GM23248 (cell line): ENCODE measurements at regions not wholly inside any gene's neighbourhood (a gene's known extent, or its start where the extent isn't known, plus 50 kb on each side); places are given as distances from the start of the nearest gene placed in this dataset.

Source experiments
- DNase-seq: peaks from one replicate; pipeline ENCODE4 v3.0.0-alpha.2; 2015
- H2AFZ ChIP-seq: fragments of 200-600 bp; sonication (generic); 2 replicates; pipeline ENCODE4 v1.6.1; 2016; ENCODE audit warnings: antibody characterized with exemption
- H3F3A ChIP-seq: fragments of 200-600 bp; sonication (generic); 2 replicates; pipeline ENCODE4 v1.6.1; 2016; ENCODE audit warnings: mild to moderate bottlenecking, antibody characterized with exemption, mixed run types; ENCODE audit not compliant: insufficient read depth
- H3K27ac ChIP-seq: fragments of 200-600 bp; sonication (generic); 2 replicates; pipeline ENCODE4 v1.5.1; 2016; ENCODE audit warnings: mild to moderate bottlenecking
- H3K27me3 ChIP-seq: fragments of 200-600 bp; sonication (generic); replicated peaks from 2 replicates; pipeline ENCODE4 v1.6.1; 2016; ENCODE audit warnings: mild to moderate bottlenecking; ENCODE audit not compliant: insufficient read depth
- H3K36me3 ChIP-seq: fragments of 200-600 bp; sonication (generic); 2 replicates; pipeline ENCODE4 v1.6.1; 2016; ENCODE audit warnings: low read depth, mild to moderate bottlenecking
- H3K4me1 ChIP-seq: fragments of 200-600 bp; sonication (generic); 2 replicates; pipeline ENCODE4 v1.6.1; 2016; ENCODE audit warnings: mild to moderate bottlenecking; ENCODE audit not compliant: insufficient read depth
- H3K4me2 ChIP-seq: fragments of 200-600 bp; sonication (generic); one replicate; pipeline ENCODE4 v1.6.1; 2016; ENCODE audit warnings: mild to moderate bottlenecking; ENCODE audit not compliant: unreplicated experiment
- H3K4me3 ChIP-seq: fragments of 200-600 bp; sonication (generic); 2 replicates; pipeline ENCODE4 v1.5.1; 2016; ENCODE audit warnings: mild to moderate bottlenecking
- H3K79me2 ChIP-seq: fragments of 200-600 bp; sonication (generic); 2 replicates; pipeline ENCODE4 v1.6.1; 2016; ENCODE audit warnings: mild to moderate bottlenecking; ENCODE audit not compliant: insufficient read depth
- H3K9ac ChIP-seq: fragments of 200-600 bp; sonication (generic); 2 replicates; pipeline ENCODE4 v1.6.1; 2016; ENCODE audit warnings: mild to moderate bottlenecking
- H3K9me2 ChIP-seq: fragments of 200-600 bp; sonication (generic); 2 replicates; pipeline ENCODE4 v1.6.1; 2016; ENCODE audit warnings: mixed run types, mild to moderate bottlenecking, moderate library complexity; ENCODE audit not compliant: insufficient read depth
- H3K9me3 ChIP-seq: fragments of 200-600 bp; sonication (generic); one replicate; pipeline ENCODE4 v1.6.1; 2017; ENCODE audit warnings: low read depth
- H4K20me1 ChIP-seq: fragments of 200-600 bp; sonication (generic); 2 replicates; pipeline ENCODE4 v1.6.0; 2016; ENCODE audit not compliant: insufficient read depth
- EZH2 ChIP-seq: fragments of 200-600 bp; sonication (generic); IDR thresholded peaks from 2 replicates; pipeline ENCODE4 v1.6.1; 2018; ENCODE audit warnings: antibody characterized with exemption, mild to moderate bottlenecking; ENCODE audit not compliant: insufficient read depth, poor library complexity, severe bottlenecking
- EZH2phosphoT487 ChIP-seq: fragments of 200-600 bp; sonication (generic); IDR thresholded peaks from 2 replicates; pipeline ENCODE4 v1.6.1; 2018; ENCODE audit warnings: antibody characterized with exemption, moderate library complexity, mild to moderate bottlenecking, low read depth; ENCODE audit not compliant: insufficient read depth
- WGBS, 2 experiments: methylation state at CpG; one replicate each; pipeline ENCODE4 v1.1.6; 2015 to 2017; ENCODE audit warnings: low lambda C conversion rate in 2 of 2, low coverage in 1 of 2; ENCODE audit errors: missing lambda C conversion rate in 2 of 2; 5-methylcytosine and 5-hydroxymethylcytosine counted together
- in situ Hi-C: fragments of 300-500 bp; cut with MboI; formaldehyde crosslinking; loops from 2 replicates; pipeline ENCODE4 v1.15.0; 2020

GRCh38 chr13:74229242-74229641 lies 95.0 kb upstream of the KLF12 start:
- DNase-seq = no peak
- 58 to 69% methylated on average over 4 of the region's 4 CpGs for WGBS, 2 experiments

GRCh38 chr13:74227476-74228158 lies 93.4 kb upstream of the KLF12 start:
- no peak for TF ChIP-seq EZH2
- no peak for TF ChIP-seq EZH2phosphoT487
- Histone ChIP-seq H2AFZ (no peak overlapping the region), H3K9me3 (no peaks in the 10 kb centered on the region), H4K20me1 (no peaks in the 10 kb centered on the region), H3K4me3 (no peak overlapping the region), H3K9ac (no peak overlapping the region), H3K4me2 (no peak overlapping the region), H3K9me2 (no peaks in the 10 kb centered on the region), H3K4me1 (peaks cover 11% of the 10 kb centered on the region), H3K36me3 (no peaks in the 10 kb centered on the region), H3K79me2 (no peaks in the 10 kb centered on the region), H3F3A (peaks cover 13% of the 10 kb centered on the region), H3K27me3 (no peaks in the 10 kb centered on the region), H3K27ac (peak overlapping the region; percentile 44; the same call in 1 of the 2 replicates)
- no peak for DNase-seq
- in situ Hi-C loops = no loop called here
- 88 to 90% methylated on average over 6 of the region's 6 CpGs for WGBS, 2 experiments

More at GRCh38 chr13:74229242-74229641, 95.0 kb upstream of the KLF12 start:
- Histone ChIP-seq H3K4me2 (no peak overlapping the region), H4K20me1 (no peaks in the 10 kb centered on the region), H3K9me2 (no peaks in the 10 kb centered on the region), H3F3A (peaks cover 13% of the 10 kb centered on the region), H3K79me2 (no peaks in the 10 kb centered on the region), H3K27me3 (no peaks in the 10 kb centered on the region), H3K9me3 (no peaks in the 10 kb centered on the region), H3K4me3 (no peak overlapping the region), H3K9ac (no peak overlapping the region), H3K27ac (no peak overlapping the region), H3K36me3 (no peaks in the 10 kb centered on the region), H2AFZ (0 out of 2 replicates have a peak overlapping the region, but pooled peaks have one; percentile 4), H3K4me1 (peaks cover 11% of the 10 kb centered on the region)
- in situ Hi-C loops = no loop called here
- TF ChIP-seq EZH2 (no peak), EZH2phosphoT487 (no peak)

GRCh38 chr13:74226791-74227475 lies 92.7 kb upstream of the KLF12 start:
- H3F3A ChIP-seq = peaks cover 13% of the 10 kb centered on the region
- no peak overlapping the region for H2AFZ ChIP-seq
- no peak overlapping the region for H3K4me3 ChIP-seq
- no peaks in the 10 kb centered on the region for H4K20me1 ChIP-seq
- H3K9ac ChIP-seq = no peak overlapping the region
- no peaks in the 10 kb centered on the region for H3K27me3 ChIP-seq
- no peaks in the 10 kb centered on the region for H3K79me2 ChIP-seq
- no peaks in the 10 kb centered on the region for H3K36me3 ChIP-seq
- H3K9me3 ChIP-seq = no peaks in the 10 kb centered on the region
- peak; percentile 76; the same call in 1 of the 2 replicates for TF ChIP-seq EZH2phosphoT487
- no peak for TF ChIP-seq EZH2
- DNase-seq = peak; percentile 62
- H3K4me2 ChIP-seq = no peak overlapping the region
- no peaks in the 10 kb centered on the region for H3K9me2 ChIP-seq
- peaks cover 11% of the 10 kb centered on the region for H3K4me1 ChIP-seq
- peak overlapping the region; percentile 44 for H3K27ac ChIP-seq
- WGBS, 2 experiments = 70 to 71% methylated on average over 4 of the region's 4 CpGs
- in situ Hi-C loops = no loop called here

GRCh38 chr13:74221752-74222151 lies 87.5 kb upstream of the KLF12 start:
- DNase-seq = no peak
- 73 to 74% methylated on average over 2 of the region's 2 CpGs for WGBS, 2 experiments

More at GRCh38 chr13:74221752-74222151, 87.5 kb upstream of the KLF12 start:
- H3K79me2 ChIP-seq = no peaks in the 10 kb centered on the region
- peaks cover 35% of the 10 kb centered on the region for H3K4me1 ChIP-seq
- peaks cover 24% of the 10 kb centered on the region for H3F3A ChIP-seq
- H3K27ac ChIP-seq = no peak overlapping the region
- in situ Hi-C loops = no loop called here
- no peak overlapping the region for H2AFZ ChIP-seq
- H4K20me1 ChIP-seq = no peaks in the 10 kb centered on the region
- no peak overlapping the region for H3K4me3 ChIP-seq
- TF ChIP-seq EZH2 (no peak), EZH2phosphoT487 (no peak)
- H3K36me3 ChIP-seq = no peaks in the 10 kb centered on the region
- H3K27me3 ChIP-seq = no peaks in the 10 kb centered on the region
- no peaks in the 10 kb centered on the region for H3K9me2 ChIP-seq
- H3K9ac ChIP-seq = no peak overlapping the region
- no peak overlapping the region for H3K4me2 ChIP-seq
- H3K9me3 ChIP-seq = no peaks in the 10 kb centered on the region
